ENCODE measurements at regions not wholly inside any gene's neighbourhood (a gene's known extent, or its start where the extent isn't known, plus 50 kb on each side); places are given as distances from the start of the nearest gene placed in this dataset.

DNA sequence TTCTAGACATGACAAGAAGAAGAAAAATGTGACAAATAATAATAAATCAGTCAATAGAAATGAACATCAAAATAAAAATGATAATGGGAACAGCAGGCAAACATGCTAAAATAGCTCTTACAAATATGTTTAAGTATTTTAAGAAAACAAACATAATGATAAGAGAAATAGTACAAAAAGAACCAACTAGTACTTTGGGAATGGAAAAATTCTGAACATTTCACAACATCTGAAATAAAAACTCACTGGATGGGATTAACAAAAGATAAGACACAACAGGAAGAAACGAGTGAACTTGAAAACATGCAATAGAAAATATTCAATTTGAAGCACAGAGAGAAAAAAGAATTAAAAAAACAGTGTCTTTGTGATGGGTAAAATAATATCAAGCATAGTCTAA is 115.2 kb upstream of the TSPAN2 start:
- 88 to 100% methylated on average over 1 of the region's 1 CpG for WGBS, 2 experiments
- Histone ChIP-seq H3K9me3 (ENCODE audit: control insufficient read depth, low read length) (no peaks in the 10 kb centered on the region), H3K36me3 (ENCODE audit: control insufficient read depth, insufficient read depth, low read length) (no peaks in the 10 kb centered on the region), H3K27me3 (ENCODE audit: control insufficient read depth, insufficient read depth, low read length, poor library complexity, severe bottlenecking) (no peaks in the 10 kb centered on the region), H3K4me3 (ENCODE audit: insufficient read depth, low read depth, low read length) (no peak overlapping the region), H3K4me1 (ENCODE audit: control insufficient read depth, insufficient read depth, low read length) (no peaks in the 10 kb centered on the region), H3K27ac (ENCODE audit: insufficient read depth, low read depth, low read length, poor library complexity, severe bottlenecking) (no peak overlapping the region)

DNA sequence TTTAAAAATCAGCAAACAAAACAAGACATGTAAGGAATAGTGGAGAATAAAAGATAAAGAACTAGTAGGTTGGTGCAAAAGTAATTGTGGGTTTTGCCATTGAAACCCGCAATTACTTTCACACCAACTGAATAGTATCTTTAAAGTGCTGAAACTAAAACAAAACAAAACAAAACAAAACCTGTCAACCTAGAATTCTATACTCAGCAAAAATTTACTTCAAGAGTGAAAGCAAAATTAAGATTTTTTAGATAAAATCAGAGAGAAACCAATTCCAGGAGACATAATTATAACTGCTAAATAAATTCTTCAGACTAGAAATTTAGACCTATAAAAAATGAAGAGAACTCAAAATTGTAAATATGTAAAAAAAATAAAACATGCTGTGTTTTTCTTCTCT is 114.0 kb upstream of the TSPAN2 start:
- Histone ChIP-seq H3K9me3 (ENCODE audit: control insufficient read depth, low read length) (no peaks in the 10 kb centered on the region), H3K36me3 (ENCODE audit: control insufficient read depth, insufficient read depth, low read length) (no peaks in the 10 kb centered on the region), H3K27ac (ENCODE audit: insufficient read depth, low read depth, low read length, poor library complexity, severe bottlenecking) (no peak overlapping the region), H3K4me1 (ENCODE audit: control insufficient read depth, insufficient read depth, low read length) (no peaks in the 10 kb centered on the region), H3K4me3 (ENCODE audit: insufficient read depth, low read depth, low read length) (no peak overlapping the region), H3K27me3 (ENCODE audit: control insufficient read depth, insufficient read depth, low read length, poor library complexity, severe bottlenecking) (no peaks in the 10 kb centered on the region)
- whole genome bisulfite sequencing, 2 experiments = 90% methylated on average over 1 of the region's 1 CpG; no CpG with 5 or more reads in 1 of the 2 experiments

DNA sequence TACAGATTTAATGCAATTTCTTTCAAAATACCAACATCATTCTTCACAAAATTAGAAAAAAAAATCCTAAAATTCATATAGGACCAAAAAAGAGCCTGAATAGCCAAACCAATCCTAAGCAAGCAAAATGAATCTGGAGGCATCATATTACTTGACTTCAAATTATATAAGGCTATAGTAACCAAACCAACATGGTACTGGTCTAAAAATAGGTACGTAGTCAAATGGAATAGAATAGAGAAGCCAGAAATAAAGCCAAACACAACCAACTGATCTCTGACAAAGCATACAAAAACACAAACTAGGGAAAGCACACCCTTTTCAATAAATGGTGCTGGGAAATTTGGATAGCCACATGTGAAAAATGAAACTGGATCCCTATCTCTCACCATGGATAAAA is 112.3 kb upstream of the TSPAN2 start:
- no peak overlapping the region for H3K27ac ChIP-seq (ENCODE audit: insufficient read depth, low read depth, low read length, poor library complexity, severe bottlenecking)
- no peaks in the 10 kb centered on the region for H3K9me3 ChIP-seq (ENCODE audit: control insufficient read depth, low read length)
- H3K27me3 ChIP-seq (ENCODE audit: control insufficient read depth, insufficient read depth, low read length, poor library complexity, severe bottlenecking) = no peaks in the 10 kb centered on the region
- WGBS, 2 experiments = 100% methylated on average over 1 of the region's 1 CpG
- no peak overlapping the region for H3K4me3 ChIP-seq (ENCODE audit: insufficient read depth, low read depth, low read length)
- no peaks in the 10 kb centered on the region for H3K4me1 ChIP-seq (ENCODE audit: control insufficient read depth, insufficient read depth, low read length)
- no peaks in the 10 kb centered on the region for H3K36me3 ChIP-seq (ENCODE audit: control insufficient read depth, insufficient read depth, low read length)

DNA sequence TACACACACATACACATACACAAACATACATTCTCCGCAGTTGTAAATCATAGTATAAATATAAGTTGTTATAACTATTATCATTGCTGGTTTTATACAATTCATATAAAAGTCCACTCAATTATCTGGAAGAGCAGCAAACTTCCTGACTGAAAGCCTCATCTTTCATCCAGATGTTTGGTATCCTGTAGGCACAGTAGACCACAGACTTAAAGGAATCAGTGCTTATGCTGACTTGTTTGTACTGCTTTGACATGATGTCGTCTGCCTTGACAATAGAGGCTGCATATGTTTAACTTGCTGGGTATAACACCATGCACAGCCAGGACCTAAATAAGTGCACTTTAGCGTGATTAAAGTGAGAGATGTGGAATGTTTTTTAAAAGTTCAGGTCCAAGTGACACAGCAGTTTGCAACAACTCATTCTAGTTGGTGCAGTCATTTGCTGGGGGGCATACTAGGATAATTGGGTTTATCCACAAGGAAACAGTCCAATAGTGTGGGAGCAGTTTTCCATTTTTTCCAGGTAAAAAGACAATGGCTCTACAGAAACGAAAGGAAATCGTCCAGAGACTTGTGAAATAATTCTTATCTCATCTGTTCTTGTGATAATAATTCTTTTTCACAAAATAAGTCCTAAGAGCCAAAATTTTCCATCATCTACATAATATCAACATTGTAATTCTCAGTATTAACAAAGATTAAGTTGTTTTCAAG is 110.3 kb upstream of the TSPAN2 start:
- H3K4me1 ChIP-seq (ENCODE audit: control insufficient read depth, insufficient read depth, low read length) = peaks cover under 1% of the 10 kb centered on the region
- no peak overlapping the region for H3K27ac ChIP-seq (ENCODE audit: insufficient read depth, low read depth, low read length, poor library complexity, severe bottlenecking)
- H3K36me3 ChIP-seq (ENCODE audit: control insufficient read depth, insufficient read depth, low read length) = no peaks in the 10 kb centered on the region
- no peaks in the 10 kb centered on the region for H3K9me3 ChIP-seq (ENCODE audit: control insufficient read depth, low read length)
- no peak overlapping the region for H3K4me3 ChIP-seq (ENCODE audit: insufficient read depth, low read depth, low read length)
- H3K27me3 ChIP-seq (ENCODE audit: control insufficient read depth, insufficient read depth, low read length, poor library complexity, severe bottlenecking) = no peaks in the 10 kb centered on the region
- WGBS, 2 experiments = 88% methylated on average over 4 of the region's 5 CpGs

DNA sequence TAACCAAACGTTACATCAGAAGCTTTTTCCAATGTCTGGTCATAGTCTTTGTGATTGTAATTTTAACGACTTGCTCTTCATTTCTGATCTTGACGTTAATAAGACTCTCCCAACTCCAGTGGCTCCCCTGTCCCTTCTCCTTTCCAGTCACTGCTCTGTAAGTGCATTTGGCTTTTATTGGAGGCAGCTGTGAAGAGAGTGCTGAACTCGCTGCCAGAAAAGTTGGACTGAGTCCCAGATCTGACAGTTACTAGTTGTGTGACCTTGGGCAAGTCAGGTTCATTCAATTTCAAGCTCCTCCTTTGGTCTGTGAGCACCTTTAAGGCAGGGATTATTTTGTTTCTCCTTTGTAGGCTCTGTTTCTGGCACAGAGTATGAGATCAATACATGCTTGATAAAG is 109.6 kb upstream of the TSPAN2 start:
- H3K4me3 ChIP-seq (ENCODE audit: insufficient read depth, low read depth, low read length) = no peak overlapping the region
- WGBS, 2 experiments = 91 to 93% methylated on average over 4 of the region's 4 CpGs
- H3K27me3 ChIP-seq (ENCODE audit: control insufficient read depth, insufficient read depth, low read length, poor library complexity, severe bottlenecking) = no peaks in the 10 kb centered on the region

DNA sequence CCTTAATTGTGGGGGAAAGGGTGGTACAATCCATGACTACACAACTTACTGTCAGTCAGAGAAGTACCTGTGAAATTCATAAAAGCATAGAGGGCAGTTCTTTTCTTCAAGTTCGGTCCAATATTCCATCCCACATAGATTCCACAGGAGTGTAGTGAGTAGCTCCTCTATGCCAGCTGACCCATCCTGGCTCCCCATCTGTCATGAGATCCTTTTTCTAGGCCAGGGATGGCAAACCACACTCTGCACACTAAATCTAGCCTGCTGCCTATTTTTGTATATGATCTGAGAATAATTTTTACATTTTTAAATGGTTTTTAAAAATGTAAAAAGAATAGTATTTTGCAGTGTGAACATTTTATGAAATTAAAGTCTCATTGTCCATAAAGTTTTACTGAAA is 107.0 kb upstream of the TSPAN2 start:
- no peaks in the 10 kb centered on the region for H3K9me3 ChIP-seq (ENCODE audit: control insufficient read depth, low read length)
- H3K36me3 ChIP-seq (ENCODE audit: control insufficient read depth, insufficient read depth, low read length) = no peaks in the 10 kb centered on the region
- no peak overlapping the region for H3K27ac ChIP-seq (ENCODE audit: insufficient read depth, low read depth, low read length, poor library complexity, severe bottlenecking)
- H3K4me1 ChIP-seq (ENCODE audit: control insufficient read depth, insufficient read depth, low read length) = peaks cover 7% of the 10 kb centered on the region
- no peaks in the 10 kb centered on the region for H3K27me3 ChIP-seq (ENCODE audit: control insufficient read depth, insufficient read depth, low read length, poor library complexity, severe bottlenecking)
- H3K4me3 ChIP-seq (ENCODE audit: insufficient read depth, low read depth, low read length) = no peak overlapping the region
- WGBS, 2 experiments = 90 to 100% methylated on average over 1 of the region's 1 CpG

More for the DNA sequence above, 109.6 kb upstream of the TSPAN2 start:
- Histone ChIP-seq H3K4me1 (ENCODE audit: control insufficient read depth, insufficient read depth, low read length) (peaks cover 7% of the 10 kb centered on the region), H3K36me3 (ENCODE audit: control insufficient read depth, insufficient read depth, low read length) (no peaks in the 10 kb centered on the region), H3K9me3 (ENCODE audit: control insufficient read depth, low read length) (no peaks in the 10 kb centered on the region), H3K27ac (ENCODE audit: insufficient read depth, low read depth, low read length, poor library complexity, severe bottlenecking) (no peak overlapping the region)

DNA sequence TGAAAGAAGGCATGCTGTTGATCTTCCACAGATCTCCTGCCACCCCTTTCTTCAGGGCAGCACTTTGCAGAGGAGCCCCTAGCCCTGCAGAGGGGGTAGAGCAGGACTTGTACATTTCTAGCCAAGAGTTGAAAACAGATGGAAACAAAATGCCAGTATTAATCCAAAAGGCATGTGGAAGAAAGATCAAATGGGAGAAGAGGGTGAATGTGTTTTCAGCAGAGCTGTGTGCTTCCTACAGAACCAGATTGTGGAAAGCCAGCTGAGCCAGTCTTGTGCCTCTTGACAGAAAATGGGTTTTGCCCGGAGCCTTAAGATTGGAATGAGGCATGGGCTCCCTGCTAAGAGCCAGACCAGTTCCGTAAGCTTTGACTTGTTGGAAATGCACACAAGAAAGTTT is 105.2 kb upstream of the TSPAN2 start:
- WGBS, 2 experiments = 0% methylated on average over 2 of the region's 2 CpGs
- Histone ChIP-seq H3K27ac (ENCODE audit: insufficient read depth, low read depth, low read length, poor library complexity, severe bottlenecking) (no peak overlapping the region), H3K27me3 (ENCODE audit: control insufficient read depth, insufficient read depth, low read length, poor library complexity, severe bottlenecking) (no peaks in the 10 kb centered on the region), H3K36me3 (ENCODE audit: control insufficient read depth, insufficient read depth, low read length) (no peaks in the 10 kb centered on the region), H3K4me1 (ENCODE audit: control insufficient read depth, insufficient read depth, low read length) (peaks cover 7% of the 10 kb centered on the region), H3K9me3 (ENCODE audit: control insufficient read depth, low read length) (no peaks in the 10 kb centered on the region), H3K4me3 (ENCODE audit: insufficient read depth, low read depth, low read length) (no peak overlapping the region)

DNA sequence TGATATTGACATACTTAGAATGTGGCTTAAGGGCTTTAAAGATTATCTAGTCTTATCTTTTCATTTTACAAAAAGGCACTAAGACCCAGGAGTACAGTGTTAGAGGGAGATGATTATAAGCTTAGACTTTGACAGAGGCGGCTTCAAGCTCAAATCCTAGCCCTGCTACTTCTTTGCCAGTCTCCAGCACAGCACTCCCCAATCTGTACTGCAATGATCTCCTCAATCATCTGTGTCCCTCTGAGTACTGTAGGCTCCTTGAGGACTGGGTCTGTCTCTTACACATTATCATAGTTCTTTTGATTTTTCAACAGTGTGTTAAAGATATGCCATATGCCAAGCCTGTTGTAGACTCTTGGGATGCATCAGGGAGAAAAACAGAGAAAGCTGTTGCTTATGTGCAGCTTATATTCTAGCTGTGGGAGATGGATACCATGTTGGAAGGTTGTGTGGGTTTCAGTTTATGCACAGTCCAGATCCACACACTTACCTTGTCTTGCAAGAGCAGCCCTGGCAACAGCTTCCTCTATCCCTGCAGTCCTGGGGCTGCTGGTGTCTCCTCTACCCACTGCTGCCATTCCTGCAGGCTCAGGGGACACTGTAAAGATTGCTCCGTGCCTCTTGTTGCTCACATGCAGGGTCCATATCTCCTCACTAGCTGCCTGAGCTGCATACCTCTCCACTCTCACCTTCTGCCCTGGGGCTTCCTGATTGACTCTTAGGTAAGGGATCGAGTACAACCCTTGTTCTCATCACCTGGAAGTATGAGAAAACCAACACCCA is 103.9 kb upstream of the TSPAN2 start:
- H3K27ac ChIP-seq (ENCODE audit: insufficient read depth, low read depth, low read length, poor library complexity, severe bottlenecking) = no peak overlapping the region
- no peaks in the 10 kb centered on the region for H3K36me3 ChIP-seq (ENCODE audit: control insufficient read depth, insufficient read depth, low read length)
- H3K4me1 ChIP-seq (ENCODE audit: control insufficient read depth, insufficient read depth, low read length) = peaks cover 7% of the 10 kb centered on the region
- no peaks in the 10 kb centered on the region for H3K27me3 ChIP-seq (ENCODE audit: control insufficient read depth, insufficient read depth, low read length, poor library complexity, severe bottlenecking)
- no peaks in the 10 kb centered on the region for H3K9me3 ChIP-seq (ENCODE audit: control insufficient read depth, low read length)
- H3K4me3 ChIP-seq (ENCODE audit: insufficient read depth, low read depth, low read length) = no peak overlapping the region
- WGBS, 2 experiments = 77 to 79% methylated on average over 3 of the region's 3 CpGs

DNA sequence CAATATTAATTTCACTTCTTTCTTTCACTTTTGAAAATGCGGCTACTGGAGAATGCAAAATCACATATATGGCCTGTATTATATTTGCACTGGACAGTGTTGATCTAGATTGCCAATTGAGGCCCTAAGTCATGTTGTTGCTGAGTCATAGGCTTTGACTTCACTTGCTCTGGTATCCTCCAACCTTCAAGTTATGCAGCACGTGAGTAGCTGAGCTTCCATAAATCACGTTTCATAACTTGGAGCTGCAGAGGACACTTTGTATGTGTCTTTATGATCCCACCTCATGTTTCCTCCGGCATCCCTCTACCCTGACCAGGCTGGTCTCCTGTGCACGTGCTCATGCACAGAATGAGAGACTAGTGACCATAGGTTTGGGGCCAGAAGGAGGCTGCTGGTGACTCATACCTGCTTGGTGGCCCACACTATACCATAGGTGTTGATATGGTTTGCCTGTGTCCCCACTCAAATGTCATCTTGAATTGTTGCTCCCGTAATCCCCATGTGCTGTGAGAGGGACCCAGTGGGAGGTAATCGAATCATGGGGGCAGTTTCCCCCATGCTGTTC is 103.0 kb upstream of the TSPAN2 start:
- WGBS, 2 experiments = 86 to 88% methylated on average over 7 of the region's 7 CpGs

DNA sequence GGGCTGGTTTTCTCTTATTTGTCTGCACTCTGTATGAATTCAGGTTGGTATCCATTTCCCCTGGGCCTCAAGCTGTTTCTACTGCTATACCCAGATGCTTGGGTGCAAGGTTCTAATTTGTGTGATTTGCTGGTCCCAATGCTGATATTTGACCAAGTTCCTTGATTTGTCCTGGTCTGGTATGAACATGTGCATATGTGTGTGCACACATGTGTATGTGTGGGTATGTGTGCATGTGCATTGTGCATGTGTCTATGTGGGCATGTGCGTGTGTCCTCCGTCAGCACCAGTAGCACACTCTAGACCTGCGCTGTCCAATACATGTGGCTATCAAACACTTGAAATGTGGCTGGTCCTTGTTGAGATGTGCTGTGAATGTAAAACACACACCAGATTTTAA is 102.4 kb upstream of the TSPAN2 start:
- no peaks in the 10 kb centered on the region for H3K9me3 ChIP-seq (ENCODE audit: control insufficient read depth, low read length)
- WGBS, 2 experiments = 94 to 98% methylated on average over 3 of the region's 3 CpGs
- no peak overlapping the region for H3K27ac ChIP-seq (ENCODE audit: insufficient read depth, low read depth, low read length, poor library complexity, severe bottlenecking)
- no peaks in the 10 kb centered on the region for H3K36me3 ChIP-seq (ENCODE audit: control insufficient read depth, insufficient read depth, low read length)
- H3K4me3 ChIP-seq (ENCODE audit: insufficient read depth, low read depth, low read length) = no peak overlapping the region
- H3K27me3 ChIP-seq (ENCODE audit: control insufficient read depth, insufficient read depth, low read length, poor library complexity, severe bottlenecking) = no peaks in the 10 kb centered on the region
- H3K4me1 ChIP-seq (ENCODE audit: control insufficient read depth, insufficient read depth, low read length) = peaks cover 7% of the 10 kb centered on the region

More for the DNA sequence above, 103.0 kb upstream of the TSPAN2 start:
- Histone ChIP-seq H3K27me3 (ENCODE audit: control insufficient read depth, insufficient read depth, low read length, poor library complexity, severe bottlenecking) (no peaks in the 10 kb centered on the region), H3K9me3 (ENCODE audit: control insufficient read depth, low read length) (no peaks in the 10 kb centered on the region), H3K4me3 (ENCODE audit: insufficient read depth, low read depth, low read length) (no peak overlapping the region), H3K27ac (ENCODE audit: insufficient read depth, low read depth, low read length, poor library complexity, severe bottlenecking) (no peak overlapping the region), H3K36me3 (ENCODE audit: control insufficient read depth, insufficient read depth, low read length) (no peaks in the 10 kb centered on the region), H3K4me1 (ENCODE audit: control insufficient read depth, insufficient read depth, low read length) (peaks cover 7% of the 10 kb centered on the region)
